HCT116 (cell line): ENCODE measurements at regions not wholly inside any gene's neighbourhood (a gene's known extent, or its start where the extent isn't known, plus 50 kb on each side); places are given as distances from the start of the nearest gene placed in this dataset.

ENCODE experiments used
- ATAC-seq: fragments of 200-7000 bp; cut with Tn5 transposase; 2 replicates; pipeline ENCODE4 v1.9.1; 2020; ENCODE audit warnings: mild to moderate bottlenecking, moderate library complexity
- BruUV-seq: library from RNA; stranded (reverse); fragments of 400-500 nt; replicated peaks from 2 replicates; lab custom pipeline; 2021; lab: Mats Ljungman, UMichigan
- CTCF ChIA-PET: fragments of 300-600 bp; sonication (Branson Sonifier 250); formaldehyde crosslinking; loops from one replicate; lab custom pipeline; 2021; ENCODE audit warnings: antibody characterized with exemption; lab: Charles Lee
- POLR2A ChIA-PET: fragments of 300-600, 350-600 bp; sonication (Branson Sonifier 250); formaldehyde crosslinking; loops from one replicate; lab custom pipeline; 2021; ENCODE audit warnings: antibody characterized with exemption; lab: Charles Lee
- RAD21 ChIA-PET, 2 experiments: fragments of 300-600 bp; sonication (Branson Sonifier 250); formaldehyde crosslinking; loops; one replicate each; lab custom pipeline; 2023; ENCODE audit warnings: low total read pairs in 2 of 2; ENCODE audit not compliant: uncharacterized antibody in 2 of 2, unreplicated experiment in 2 of 2, low non-redundant PET in 1 of 2; lab: Charles Lee
- DNase-seq: peaks from one replicate; pipeline ENCODE4 v3.0.0-alpha.2; 2010; ENCODE audit warnings: low read depth, low spot score
- H2AFZ ChIP-seq: fragments of 200-600 bp; shearing (Covaris generic), sonication (generic); 2 replicates; pipeline ENCODE4 v1.6.1; 2017; ENCODE audit warnings: low read depth, mixed run types, mixed read lengths, antibody characterized with exemption, low read length; ENCODE audit not compliant: poor library complexity, severe bottlenecking
- H3K27ac ChIP-seq: 2 replicates; pipeline ENCODE4 v1.5.1; 2012; ENCODE audit warnings: low read depth, low read length
- H3K27me3 ChIP-seq: fragments of 200-600 bp; sonication (generic); 2 replicates; pipeline ENCODE4 v1.6.1; 2016; ENCODE audit warnings: mixed run types, low read length, mixed read lengths; ENCODE audit not compliant: insufficient read depth
- H3K36me3 ChIP-seq, 2 experiments: fragments of 200-500 bp in 1 of 2; fragments of 200-600 bp in 1 of 2; sonication (Bioruptor generic) in 1 of 2; sonication (generic) in 1 of 2; 2 replicates each; pipeline versions ENCODE4 v1.5.1 to v1.6.1; 2014 to 2016; ENCODE audit warnings: low read length in 2 of 2, inconsistent platforms in 1 of 2, mixed read lengths in 1 of 2, mixed run types in 1 of 2; ENCODE audit not compliant: insufficient read depth in 2 of 2, control insufficient read depth in 1 of 2
- H3K4me1 ChIP-seq, 2 experiments: fragments of 200-600 bp in 1 of 2; sonication (generic) in 1 of 2; 2 replicates each; pipeline versions ENCODE4 v1.5.1 to v1.6.1; 2012 to 2017; ENCODE audit warnings: low read length in 2 of 2, inconsistent platforms in 1 of 2, mild to moderate bottlenecking in 1 of 2, mixed read lengths in 1 of 2, mixed run types in 1 of 2, moderate library complexity in 1 of 2; ENCODE audit not compliant: insufficient read depth in 2 of 2, control insufficient read depth in 1 of 2
- H3K4me2 ChIP-seq: fragments of 200-600 bp; sonication (generic); 2 replicates; pipeline ENCODE4 v1.6.1; 2017; ENCODE audit warnings: mixed run types, low read length, mixed read lengths
- H3K4me3 ChIP-seq, 2 experiments: fragments of 200-600 bp in 1 of 2; sonication (generic) in 1 of 2; replicated peaks in 1 of 2; 2 replicates each; pipeline ENCODE4 v1.5.1; 2011 to 2016; ENCODE audit warnings: low read length in 2 of 2, control low read depth in 1 of 2, low read depth in 1 of 2, mild to moderate bottlenecking in 1 of 2, mixed read lengths in 1 of 2, mixed run types in 1 of 2
- H3K79me2 ChIP-seq: fragments of 200-600 bp; sonication (generic); 2 replicates; pipeline ENCODE4 v1.6.1; 2017; ENCODE audit warnings: mild to moderate bottlenecking, mixed run types, low read length, moderate library complexity, mixed read lengths; ENCODE audit not compliant: insufficient read depth
- H3K9ac ChIP-seq: fragments of 200-600 bp; sonication (generic); 2 replicates; pipeline ENCODE4 v1.6.1; 2016; ENCODE audit warnings: low read length, mixed read lengths
- H3K9me2 ChIP-seq: fragments of 200-600 bp; sonication (generic), shearing (Covaris generic); 2 replicates; pipeline ENCODE4 v1.6.1; 2017; ENCODE audit warnings: mixed run types, mild to moderate bottlenecking, moderate library complexity; ENCODE audit not compliant: insufficient read depth
- H3K9me3 ChIP-seq, 2 experiments: fragments of 200-500 bp in 1 of 2; fragments of 200-600 bp in 1 of 2; sonication (Bioruptor generic) in 1 of 2; sonication (generic) in 1 of 2; 2 replicates each; pipeline ENCODE4 v1.6.1; 2014 to 2017; ENCODE audit warnings: low read length in 2 of 2, mixed read lengths in 2 of 2, inconsistent platforms in 1 of 2, low read depth in 1 of 2, mild to moderate bottlenecking in 1 of 2, mixed run types in 1 of 2, moderate library complexity in 1 of 2; ENCODE audit not compliant: control insufficient read depth in 1 of 2, insufficient read depth in 1 of 2
- H4K20me1 ChIP-seq: fragments of 200-600 bp; sonication (generic), shearing (Covaris generic); 2 replicates; pipeline ENCODE4 v1.6.1; 2017; ENCODE audit warnings: mixed run types, mild to moderate bottlenecking, moderate library complexity; ENCODE audit not compliant: insufficient read depth
- ELF1 ChIP-seq: IDR thresholded peaks from 2 replicates; pipeline ENCODE4 v1.6.1; 2012; ENCODE audit warnings: low read depth, borderline replicate concordance
- EZH2 ChIP-seq: fragments of 200-600 bp; sonication (generic); IDR thresholded peaks from 2 replicates; pipeline ENCODE4 v1.6.1; 2017; ENCODE audit warnings: antibody characterized with exemption, mixed run types
- FOSL1 ChIP-seq: IDR thresholded peaks from 2 replicates; pipeline ENCODE4 v1.6.1; 2012; ENCODE audit warnings: low read depth
- JUND ChIP-seq: IDR thresholded peaks from 2 replicates; pipeline ENCODE4 v1.6.1; 2012
- POLR2A ChIP-seq: IDR thresholded peaks from 2 replicates; pipeline ENCODE4 v1.7.0; 2011; ENCODE audit warnings: borderline replicate concordance; ENCODE audit not compliant: insufficient read depth, insufficient read length; ENCODE audit errors: extremely low read depth
- POLR2AphosphoS5 ChIP-seq: IDR thresholded peaks from 2 replicates; pipeline ENCODE4 v1.6.1; 2011; ENCODE audit warnings: mild to moderate bottlenecking, low read depth, low read length, moderate library complexity
- TCF7L2 ChIP-seq: IDR thresholded peaks from 2 replicates; pipeline ENCODE4 v1.7.0; 2011; ENCODE audit warnings: borderline replicate concordance, inconsistent platforms; ENCODE audit not compliant: insufficient read depth, insufficient read length; ENCODE audit errors: extremely low read depth
- ZNF274 ChIP-seq: fragments of 200-500 bp; sonication (Bioruptor generic); IDR thresholded peaks from 2 replicates; pipeline ENCODE4 v1.6.1; 2014; ENCODE audit warnings: mild to moderate bottlenecking, low read depth, low read length, inconsistent platforms
- intact Hi-C: fragments of 100-400 bp; cut with micrococcal nuclease; formaldehyde crosslinking; loops from 2 replicates; pipeline ENCODE4 v1.10.0; 2022
- TF ChIP-seq, protein P1 (sequence below): IDR thresholded peaks from 2 replicates; pipeline ENCODE4 v1.6.1; 2012; ENCODE audit warnings: low read depth
- TF ChIP-seq, protein P2 (sequence below): IDR thresholded peaks from 2 replicates; pipeline ENCODE4 v1.6.1; 2012
- TF ChIP-seq, protein P3 (sequence below), 3 experiments: fragments of 200-600 bp in 1 of 3; sonication (generic) in 1 of 3; IDR thresholded peaks in 2 of 3; conservative IDR thresholded peaks in 1 of 3; 2 replicates each; pipeline ENCODE4 v1.5.1; 2012 to 2017; ENCODE audit warnings: low read depth in 2 of 3, low read length in 2 of 3, antibody characterized with exemption in 1 of 3, borderline replicate concordance in 1 of 3, control low read depth in 1 of 3, mild to moderate bottlenecking in 1 of 3, mixed read lengths in 1 of 3, mixed run types in 1 of 3, moderate library complexity in 1 of 3; ENCODE audit not compliant: insufficient read depth in 1 of 3

DNA sequence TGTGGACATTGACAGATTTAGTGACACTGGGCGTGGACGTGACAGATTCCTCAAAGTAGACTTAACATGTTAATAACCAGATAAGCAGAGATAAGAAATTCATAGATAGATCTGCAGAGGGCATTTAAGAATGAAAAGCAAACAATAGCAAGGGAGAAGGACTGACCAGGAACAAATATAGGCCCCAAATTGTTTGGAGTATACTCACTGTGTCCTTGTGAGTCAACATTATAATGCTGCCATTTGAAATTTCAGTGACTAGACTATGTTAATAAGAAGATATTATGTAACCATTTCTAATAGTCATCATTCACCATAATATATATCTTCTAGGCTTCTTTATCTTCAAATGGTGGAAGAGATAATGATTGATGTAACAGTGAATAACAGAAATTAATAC, 78.1 kb upstream of the SLC38A11 start:
- no peaks in the 10 kb centered on the region for H3K9me3 ChIP-seq
- no peaks in the 10 kb centered on the region for H3K4me1 ChIP-seq
- DNase-seq (no peak), ATAC-seq (no peak)
- no peak overlapping the region for H3K9ac ChIP-seq
- ChIA-PET POLR2A (no interaction called here), CTCF (no interaction called here), RAD21 (no interaction called here)
- H3K79me2 ChIP-seq: no peaks in the 10 kb centered on the region
- no peak overlapping the region for H3K4me3 ChIP-seq
- intact Hi-C loops: no loop called here
- TF ChIP-seq POLR2AphosphoS5 (no peak), EZH2 (no peak), ELF1 (no peak), JUND (no peak), TCF7L2 (no peak), FOSL1 (no peak), POLR2A (no peak), ZNF274 (no peak)
- TF ChIP-seq, protein P1, sequence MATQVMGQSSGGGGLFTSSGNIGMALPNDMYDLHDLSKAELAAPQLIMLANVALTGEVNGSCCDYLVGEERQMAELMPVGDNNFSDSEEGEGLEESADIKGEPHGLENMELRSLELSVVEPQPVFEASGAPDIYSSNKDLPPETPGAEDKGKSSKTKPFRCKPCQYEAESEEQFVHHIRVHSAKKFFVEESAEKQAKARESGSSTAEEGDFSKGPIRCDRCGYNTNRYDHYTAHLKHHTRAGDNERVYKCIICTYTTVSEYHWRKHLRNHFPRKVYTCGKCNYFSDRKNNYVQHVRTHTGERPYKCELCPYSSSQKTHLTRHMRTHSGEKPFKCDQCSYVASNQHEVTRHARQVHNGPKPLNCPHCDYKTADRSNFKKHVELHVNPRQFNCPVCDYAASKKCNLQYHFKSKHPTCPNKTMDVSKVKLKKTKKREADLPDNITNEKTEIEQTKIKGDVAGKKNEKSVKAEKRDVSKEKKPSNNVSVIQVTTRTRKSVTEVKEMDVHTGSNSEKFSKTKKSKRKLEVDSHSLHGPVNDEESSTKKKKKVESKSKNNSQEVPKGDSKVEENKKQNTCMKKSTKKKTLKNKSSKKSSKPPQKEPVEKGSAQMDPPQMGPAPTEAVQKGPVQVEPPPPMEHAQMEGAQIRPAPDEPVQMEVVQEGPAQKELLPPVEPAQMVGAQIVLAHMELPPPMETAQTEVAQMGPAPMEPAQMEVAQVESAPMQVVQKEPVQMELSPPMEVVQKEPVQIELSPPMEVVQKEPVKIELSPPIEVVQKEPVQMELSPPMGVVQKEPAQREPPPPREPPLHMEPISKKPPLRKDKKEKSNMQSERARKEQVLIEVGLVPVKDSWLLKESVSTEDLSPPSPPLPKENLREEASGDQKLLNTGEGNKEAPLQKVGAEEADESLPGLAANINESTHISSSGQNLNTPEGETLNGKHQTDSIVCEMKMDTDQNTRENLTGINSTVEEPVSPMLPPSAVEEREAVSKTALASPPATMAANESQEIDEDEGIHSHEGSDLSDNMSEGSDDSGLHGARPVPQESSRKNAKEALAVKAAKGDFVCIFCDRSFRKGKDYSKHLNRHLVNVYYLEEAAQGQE: no peak
- TF ChIP-seq, protein P2, sequence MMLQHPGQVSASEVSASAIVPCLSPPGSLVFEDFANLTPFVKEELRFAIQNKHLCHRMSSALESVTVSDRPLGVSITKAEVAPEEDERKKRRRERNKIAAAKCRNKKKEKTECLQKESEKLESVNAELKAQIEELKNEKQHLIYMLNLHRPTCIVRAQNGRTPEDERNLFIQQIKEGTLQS: no peak
- TF ChIP-seq, protein P3, sequence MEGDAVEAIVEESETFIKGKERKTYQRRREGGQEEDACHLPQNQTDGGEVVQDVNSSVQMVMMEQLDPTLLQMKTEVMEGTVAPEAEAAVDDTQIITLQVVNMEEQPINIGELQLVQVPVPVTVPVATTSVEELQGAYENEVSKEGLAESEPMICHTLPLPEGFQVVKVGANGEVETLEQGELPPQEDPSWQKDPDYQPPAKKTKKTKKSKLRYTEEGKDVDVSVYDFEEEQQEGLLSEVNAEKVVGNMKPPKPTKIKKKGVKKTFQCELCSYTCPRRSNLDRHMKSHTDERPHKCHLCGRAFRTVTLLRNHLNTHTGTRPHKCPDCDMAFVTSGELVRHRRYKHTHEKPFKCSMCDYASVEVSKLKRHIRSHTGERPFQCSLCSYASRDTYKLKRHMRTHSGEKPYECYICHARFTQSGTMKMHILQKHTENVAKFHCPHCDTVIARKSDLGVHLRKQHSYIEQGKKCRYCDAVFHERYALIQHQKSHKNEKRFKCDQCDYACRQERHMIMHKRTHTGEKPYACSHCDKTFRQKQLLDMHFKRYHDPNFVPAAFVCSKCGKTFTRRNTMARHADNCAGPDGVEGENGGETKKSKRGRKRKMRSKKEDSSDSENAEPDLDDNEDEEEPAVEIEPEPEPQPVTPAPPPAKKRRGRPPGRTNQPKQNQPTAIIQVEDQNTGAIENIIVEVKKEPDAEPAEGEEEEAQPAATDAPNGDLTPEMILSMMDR (IDR thresholded peaks at IDR 0.05 in 2 of 3, conservative IDR thresholded peaks at IDR 0.05 in 1 of 3; ENCODE audit: borderline replicate concordance in 1 of 3, insufficient read depth in 1 of 3, low read depth in 2 of 3, low read length in 2 of 3): no peak
- no peak overlapping the region for H2AFZ ChIP-seq
- no peaks in the 10 kb centered on the region for H3K36me3 ChIP-seq
- no peak overlapping the region for H3K27ac ChIP-seq
- H3K27me3 ChIP-seq: peaks cover 7% of the 10 kb centered on the region; the same call in 1 of the 2 replicates
- no peaks in the 10 kb centered on the region for H3K9me2 ChIP-seq
- no peak overlapping the region for H3K4me2 ChIP-seq
- no TSS peak for BruUV-seq
- no peaks in the 10 kb centered on the region for H4K20me1 ChIP-seq
